NT2/D1 (cell line): ENCODE measurements at regions not wholly inside any gene's neighbourhood (a gene's known extent, or its start where the extent isn't known, plus 50 kb on each side); places are given as distances from the start of the nearest gene placed in this dataset.

ENCODE experiments used
- DNase-seq: peaks from one replicate; pipeline ENCODE4 v3.0.0-alpha.2; 2011; ENCODE audit warnings: low read depth, low spot score
- H3K27me3 ChIP-seq: 2 replicates; pipeline ENCODE4 v1.6.0; 2011; ENCODE audit warnings: mild to moderate bottlenecking; ENCODE audit not compliant: insufficient read length, insufficient read depth
- H3K36me3 ChIP-seq: 2 replicates; pipeline ENCODE4 v1.6.1; 2011; ENCODE audit warnings: mild to moderate bottlenecking, low read length, mixed read lengths; ENCODE audit not compliant: insufficient read depth, insufficient read length
- H3K4me1 ChIP-seq: 2 replicates; pipeline ENCODE4 v1.5.1; 2011; ENCODE audit not compliant: insufficient read depth, insufficient read length
- H3K4me3 ChIP-seq: 2 replicates; pipeline ENCODE4 v1.5.1; 2011; ENCODE audit warnings: low read depth; ENCODE audit not compliant: insufficient read length
- H3K9ac ChIP-seq: 2 replicates; pipeline ENCODE4 v1.6.0; 2011; ENCODE audit warnings: low read depth; ENCODE audit not compliant: insufficient read length
- H3K9me3 ChIP-seq: 2 replicates; pipeline ENCODE4 v1.5.1; 2011; ENCODE audit warnings: mild to moderate bottlenecking, low read length; ENCODE audit not compliant: insufficient read depth
- SUZ12 ChIP-seq: IDR thresholded peaks from 2 replicates; pipeline ENCODE4 v1.6.1; 2011; ENCODE audit not compliant: insufficient read length, insufficient read depth; ENCODE audit errors: extremely low read depth
- YY1 ChIP-seq: IDR thresholded peaks from 2 replicates; pipeline ENCODE4 v1.6.1; 2011; ENCODE audit not compliant: insufficient read length, insufficient read depth
- ZNF274 ChIP-seq: IDR thresholded peaks from 2 replicates; pipeline ENCODE4 v1.6.1; 2011; ENCODE audit warnings: mild to moderate bottlenecking, low read depth, low read length

DNA sequence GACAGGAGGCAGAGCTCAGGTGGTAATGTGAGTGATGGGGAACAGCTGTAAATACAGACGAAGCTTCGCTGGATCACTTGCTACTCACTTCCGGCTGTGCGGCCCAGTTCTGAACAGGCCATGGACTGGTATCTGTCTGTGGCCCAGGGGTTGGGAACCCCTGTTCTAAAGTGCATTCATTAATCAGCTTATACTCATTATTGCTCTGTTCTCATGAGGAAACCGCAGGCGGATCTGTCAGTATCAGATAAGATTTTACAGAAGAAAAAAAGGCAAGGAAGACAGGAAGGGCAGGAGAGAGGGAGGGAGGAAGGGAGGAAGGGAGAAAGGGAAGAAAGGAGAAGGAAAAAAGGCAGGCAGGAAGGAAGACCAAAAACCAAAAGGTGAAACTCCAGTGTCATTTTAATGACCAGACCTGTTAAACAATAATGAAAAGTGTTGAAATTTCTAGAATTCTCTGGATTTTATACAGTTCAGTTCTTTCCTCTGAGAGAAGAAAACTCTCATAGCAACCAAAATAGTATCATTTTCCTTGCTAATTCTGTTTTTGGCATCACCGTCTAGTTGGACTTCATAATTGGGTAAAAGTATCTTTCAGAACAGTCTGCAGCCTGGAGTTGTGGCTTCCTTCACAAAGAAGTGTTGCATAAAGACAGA is 128.0 kb upstream of the PROK2 start:
- Histone ChIP-seq H3K9ac (no peak overlapping the region), H3K4me3 (no peak overlapping the region), H3K36me3 (no peaks in the 10 kb centered on the region), H3K9me3 (no peaks in the 10 kb centered on the region), H3K27me3 (no peaks in the 10 kb centered on the region), H3K4me1 (no peaks in the 10 kb centered on the region)
- DNase-seq = no peak
- TF ChIP-seq YY1 (no peak), ZNF274 (no peak), SUZ12 (no peak)

DNA sequence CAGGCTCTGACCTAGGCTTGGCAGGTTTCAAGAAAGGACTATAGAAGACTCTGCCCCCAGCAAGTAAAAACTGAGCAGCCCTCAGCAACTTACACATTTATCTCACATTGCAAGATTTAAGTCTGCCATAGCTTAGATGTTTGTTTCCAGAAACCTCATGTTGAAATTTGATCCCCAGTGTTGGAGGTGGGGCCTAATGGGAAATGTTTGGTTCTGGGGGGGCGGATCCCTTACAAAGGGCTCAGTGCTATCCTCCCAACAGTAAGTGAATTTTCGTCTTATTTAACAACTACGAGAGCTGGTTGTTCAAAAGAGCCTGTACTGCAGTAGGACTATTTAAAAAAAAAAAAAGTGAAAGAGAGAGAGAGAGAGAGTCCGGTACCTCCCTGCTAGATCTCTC is 125.2 kb upstream of the PROK2 start:
- H3K9ac ChIP-seq = no peak overlapping the region
- H3K27me3 ChIP-seq = no peaks in the 10 kb centered on the region
- no peaks in the 10 kb centered on the region for H3K4me1 ChIP-seq
- H3K9me3 ChIP-seq = no peaks in the 10 kb centered on the region
- no peaks in the 10 kb centered on the region for H3K36me3 ChIP-seq
- no peak for DNase-seq
- H3K4me3 ChIP-seq = no peak overlapping the region
- no peak for TF ChIP-seq YY1

DNA sequence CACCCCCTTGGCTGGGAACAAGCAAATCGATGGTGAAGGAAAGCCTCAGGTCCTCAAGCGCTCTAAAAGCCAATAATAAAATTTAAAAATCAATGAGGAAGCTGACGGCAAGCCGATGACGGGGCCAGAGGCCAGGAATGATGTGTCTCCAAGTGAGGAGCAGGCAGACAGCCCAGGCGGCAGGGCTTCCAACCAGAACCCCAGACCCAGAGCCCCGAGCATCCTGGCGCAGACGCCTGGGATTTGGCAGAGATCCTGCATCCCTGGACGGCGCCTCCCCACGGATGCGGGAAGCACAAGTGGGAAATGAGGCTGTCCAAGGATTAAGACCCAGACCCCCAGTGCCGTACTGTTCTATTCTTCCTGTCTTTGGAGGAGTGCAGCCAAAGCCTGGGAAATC is 123.0 kb upstream of the PROK2 start:
- Histone ChIP-seq H3K4me3 (no peak overlapping the region), H3K27me3 (no peaks in the 10 kb centered on the region), H3K4me1 (no peaks in the 10 kb centered on the region), H3K9me3 (no peaks in the 10 kb centered on the region), H3K9ac (no peak overlapping the region), H3K36me3 (no peaks in the 10 kb centered on the region)
- TF ChIP-seq SUZ12 (no peak), ZNF274 (no peak), YY1 (no peak)
- no peak for DNase-seq

DNA sequence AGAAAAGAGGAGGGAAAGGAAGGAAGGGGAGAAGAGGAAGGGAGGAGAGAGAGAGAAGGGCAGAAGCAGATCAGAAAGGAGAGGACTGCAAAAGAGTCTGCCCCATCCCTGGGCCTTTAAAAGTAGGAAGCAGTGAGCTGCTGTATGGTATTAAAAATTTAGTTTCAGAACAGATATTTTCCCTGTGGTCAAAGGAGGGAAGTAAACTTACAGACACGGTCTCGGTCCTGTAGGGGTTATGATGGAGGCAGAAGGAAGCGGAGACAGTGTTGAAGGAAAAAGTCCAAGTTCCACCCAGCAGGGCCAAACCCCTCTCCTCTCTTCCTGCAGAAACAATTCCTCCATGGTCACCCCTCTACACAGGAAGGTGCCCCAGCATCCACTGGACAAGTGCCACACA is 122.0 kb upstream of the PROK2 start:
- TF ChIP-seq SUZ12 (no peak), ZNF274 (no peak), YY1 (no peak)
- no peak overlapping the region for H3K4me3 ChIP-seq
- H3K4me1 ChIP-seq = no peaks in the 10 kb centered on the region
- no peak for DNase-seq
- H3K36me3 ChIP-seq = no peaks in the 10 kb centered on the region
- no peaks in the 10 kb centered on the region for H3K9me3 ChIP-seq
- H3K9ac ChIP-seq = no peak overlapping the region
- H3K27me3 ChIP-seq = no peaks in the 10 kb centered on the region

DNA sequence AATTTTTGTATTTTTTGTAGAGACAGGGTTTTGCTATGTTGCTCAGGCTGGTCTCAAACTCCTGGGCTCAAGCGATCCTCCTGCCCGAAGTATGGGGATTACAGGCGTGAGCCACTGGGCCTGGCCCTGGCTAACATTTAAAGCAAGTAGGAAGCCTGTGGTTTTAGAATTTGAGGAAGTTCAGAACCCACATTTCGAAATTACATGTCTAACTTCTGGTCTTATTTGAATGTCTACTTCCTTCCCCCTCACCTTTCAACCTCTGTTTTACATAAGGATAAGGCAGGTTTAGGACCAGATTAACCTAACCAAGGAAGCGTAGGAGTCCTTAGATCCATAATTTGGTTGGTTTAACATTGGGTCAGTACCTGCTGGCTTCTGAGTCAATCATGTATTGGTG is 120.5 kb upstream of the PROK2 start:
- no peak for DNase-seq
- H3K4me1 ChIP-seq = no peaks in the 10 kb centered on the region

DNA sequence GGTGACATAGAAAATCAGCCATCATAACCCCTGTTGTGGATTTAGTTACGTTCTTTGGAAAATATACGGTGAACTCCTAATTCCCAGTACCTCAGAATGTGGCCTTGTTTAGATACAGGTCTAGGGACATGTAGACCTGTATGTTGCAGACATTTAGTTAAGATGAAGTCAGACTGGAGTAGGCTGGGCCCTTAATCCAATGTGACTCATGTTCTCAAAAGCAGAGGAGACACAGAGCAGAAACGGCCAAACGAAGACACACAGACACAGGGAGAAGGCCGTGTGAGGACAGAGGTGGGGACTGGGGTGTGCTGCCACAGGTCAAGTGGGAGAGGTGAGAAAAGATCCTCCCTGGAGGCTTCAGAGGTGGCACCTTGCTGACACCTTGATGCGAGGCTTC is 119.0 kb upstream of the PROK2 start:
- Histone ChIP-seq H3K4me3 (no peak overlapping the region), H3K36me3 (no peaks in the 10 kb centered on the region), H3K9me3 (no peaks in the 10 kb centered on the region), H3K27me3 (no peaks in the 10 kb centered on the region), H3K9ac (no peak overlapping the region), H3K4me1 (no peaks in the 10 kb centered on the region)
- no peak for TF ChIP-seq YY1
- no peak for TF ChIP-seq ZNF274
- no peak for TF ChIP-seq SUZ12
- DNase-seq = no peak

More for the DNA sequence above, 120.5 kb upstream of the PROK2 start:
- Histone ChIP-seq H3K27me3 (no peaks in the 10 kb centered on the region), H3K9me3 (no peaks in the 10 kb centered on the region), H3K4me3 (no peak overlapping the region), H3K36me3 (no peaks in the 10 kb centered on the region), H3K9ac (no peak overlapping the region)
- TF ChIP-seq SUZ12 = no peak
- TF ChIP-seq ZNF274 = no peak
- no peak for TF ChIP-seq YY1

DNA sequence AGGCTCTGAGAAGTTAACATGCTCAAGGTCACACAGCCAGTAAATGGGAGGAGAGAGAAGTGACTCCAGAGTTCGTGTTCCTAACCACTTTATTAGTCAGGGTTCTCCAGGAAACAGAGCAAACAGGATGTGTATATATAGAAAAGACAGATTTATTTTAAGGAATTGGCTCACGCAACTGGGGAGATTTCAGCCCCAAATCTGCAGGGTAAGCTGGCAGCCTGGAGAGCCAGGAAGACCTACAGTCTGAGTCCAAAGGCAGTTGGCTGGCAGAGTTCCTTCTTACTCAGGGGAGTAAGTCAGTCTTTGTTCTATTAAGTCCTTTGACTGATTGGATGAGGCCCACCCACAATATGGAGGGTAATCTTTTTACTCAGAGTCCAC is 118.2 kb upstream of the PROK2 start:
- Histone ChIP-seq H3K27me3 (no peaks in the 10 kb centered on the region), H3K9ac (no peak overlapping the region), H3K4me3 (no peak overlapping the region), H3K36me3 (no peaks in the 10 kb centered on the region), H3K9me3 (no peaks in the 10 kb centered on the region), H3K4me1 (no peaks in the 10 kb centered on the region)
- DNase-seq = no peak
- no peak for TF ChIP-seq YY1
- TF ChIP-seq SUZ12 = no peak
- no peak for TF ChIP-seq ZNF274
